NCI-H226 (cell line): ENCODE measurements at regions not wholly inside any gene's neighbourhood (a gene's known extent, or its start where the extent isn't known, plus 50 kb on each side); places are given as distances from the start of the nearest gene placed in this dataset.
A peak's percentile ranks its signal among the peaks of the same experiment; 100 is the strongest.

Experiments used
- DNase-seq: peaks from one replicate; pipeline ENCODE4 v3.0.0-alpha.2; 2015

DNA sequence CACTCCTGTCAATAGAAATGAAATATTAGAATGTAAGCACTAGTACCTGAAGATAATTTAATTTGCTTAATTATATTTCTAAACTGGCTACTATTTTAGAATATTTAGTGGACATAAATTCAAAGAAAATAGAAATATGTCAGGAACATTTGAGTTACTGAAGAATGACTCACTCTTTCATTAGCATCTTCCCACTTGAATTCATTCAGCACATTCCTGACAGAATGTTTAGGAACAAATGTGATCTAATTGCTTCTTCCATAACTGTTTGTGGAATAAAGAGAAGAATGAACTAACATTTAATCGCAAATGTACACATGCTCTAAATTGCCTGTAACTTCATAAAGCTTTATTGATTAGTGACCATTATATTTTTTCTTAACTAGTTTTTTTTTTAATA lies 306.2 kb upstream of the ADAMTSL1 start:
- no peak for DNase-seq

DNA sequence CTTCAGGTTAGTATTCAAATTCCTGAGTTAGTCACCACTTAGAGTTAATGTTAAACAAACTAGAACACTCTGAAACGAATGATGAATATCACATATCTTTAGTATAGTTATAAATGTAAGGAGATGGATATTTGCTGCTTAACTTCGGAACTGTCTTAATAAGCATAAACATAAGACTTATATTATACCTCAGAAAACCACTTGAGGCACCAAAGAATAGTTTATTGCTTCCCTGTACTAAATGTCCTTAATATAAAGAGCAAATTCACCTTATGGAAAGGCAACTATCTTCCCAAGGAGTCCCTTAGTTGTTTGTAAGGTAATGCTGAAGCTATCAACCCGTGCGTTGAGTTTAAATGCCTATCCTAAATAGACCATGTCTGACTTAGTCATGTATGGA lies 300.0 kb upstream of the ADAMTSL1 start:
- no peak for DNase-seq

DNA sequence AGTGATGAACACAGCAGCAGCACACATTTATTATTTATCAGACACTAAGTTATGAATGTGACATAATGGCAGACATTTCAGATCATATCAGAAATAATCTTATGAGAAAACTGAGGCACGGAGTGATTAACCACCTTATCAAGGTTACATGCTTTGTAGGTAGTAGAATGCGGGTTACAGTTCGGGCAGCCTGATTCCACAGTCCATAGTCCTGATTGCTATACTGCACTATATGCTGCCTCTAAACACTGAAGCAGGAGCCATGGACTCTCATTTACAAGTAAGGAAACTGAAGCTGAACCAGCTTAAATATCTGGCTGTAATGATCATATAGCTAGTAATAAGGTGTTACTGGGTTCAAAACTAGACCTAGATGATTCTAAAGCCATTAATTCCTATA lies 291.3 kb upstream of the ADAMTSL1 start:
- DNase-seq = no peak

DNA sequence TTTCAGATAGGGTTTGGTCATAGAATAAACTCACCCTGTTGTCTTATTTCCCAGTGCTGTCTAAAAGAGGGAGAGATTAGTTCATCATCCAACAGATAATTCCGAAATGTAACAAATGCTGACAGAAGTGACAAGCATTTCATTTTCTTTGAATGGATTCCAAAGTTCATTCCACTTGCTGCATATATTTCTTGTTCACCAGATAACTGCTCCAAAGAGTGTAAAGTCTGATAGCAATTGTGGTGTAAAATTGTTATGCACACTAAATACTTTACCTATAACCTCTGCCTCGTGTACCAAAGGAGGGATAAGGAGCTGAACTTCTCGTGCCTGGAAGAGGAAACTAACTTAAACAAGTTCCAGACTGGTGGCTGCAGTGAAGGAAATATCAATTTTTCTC lies 290.0 kb upstream of the ADAMTSL1 start:
- DNase-seq = no peak

DNA sequence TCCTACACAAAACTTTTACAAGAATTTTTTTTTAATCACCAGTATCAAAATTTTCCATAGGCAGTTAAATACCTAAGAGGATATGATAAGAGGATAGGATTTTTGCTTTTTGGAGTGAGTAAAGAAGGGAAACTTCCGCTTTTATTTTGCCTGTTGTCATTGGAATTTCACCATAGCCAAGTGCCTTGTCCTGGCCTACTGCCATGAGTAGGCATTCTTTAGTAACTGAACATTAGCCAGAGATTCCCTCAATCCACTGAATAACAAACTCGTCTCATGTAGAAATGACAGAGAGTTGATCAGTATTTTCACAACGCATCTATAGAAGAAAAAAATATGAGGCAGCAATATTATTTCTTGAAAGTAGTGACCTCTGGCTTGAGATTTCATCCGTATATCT lies 289.6 kb upstream of the ADAMTSL1 start:
- no peak for DNase-seq

DNA sequence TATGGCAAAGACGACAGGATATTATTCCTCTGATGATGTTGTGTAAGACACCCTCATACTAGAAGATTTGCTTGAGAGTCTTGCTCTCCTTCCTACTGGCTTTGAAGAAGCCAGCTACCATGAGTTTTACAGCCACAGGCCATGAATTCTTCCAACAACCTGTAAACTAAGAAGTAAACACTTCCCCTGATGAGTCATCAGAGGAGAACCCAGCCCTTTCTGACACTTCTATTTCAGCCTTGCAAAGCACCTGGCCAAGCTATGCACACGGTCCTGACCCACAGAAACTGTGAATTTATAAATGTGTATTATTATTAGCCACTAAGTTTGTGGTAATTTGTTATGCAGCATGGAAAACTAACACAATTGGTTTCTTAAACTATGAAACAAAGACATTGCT lies 288.8 kb upstream of the ADAMTSL1 start:
- DNase-seq = peak; percentile 58

DNA sequence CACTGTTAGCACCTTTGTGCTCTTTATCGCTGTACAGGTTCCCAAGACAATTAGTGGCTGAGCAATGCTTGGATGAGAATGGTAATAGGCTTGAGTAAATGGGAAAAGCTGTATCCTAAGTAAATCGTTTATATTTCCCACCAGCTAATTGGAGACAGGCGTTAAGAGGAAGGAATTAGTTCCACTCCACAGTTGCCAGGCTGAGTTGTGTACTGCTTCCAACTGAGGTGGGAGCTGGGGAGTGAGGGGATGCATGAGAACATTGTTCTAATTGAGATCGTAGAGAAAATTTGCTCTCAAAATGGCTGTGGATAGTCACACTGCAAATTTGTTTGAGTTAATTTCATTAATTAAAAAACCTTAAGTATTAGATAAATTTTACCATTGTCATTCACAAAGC lies 285.0 kb upstream of the ADAMTSL1 start:
- DNase-seq = no peak

DNA sequence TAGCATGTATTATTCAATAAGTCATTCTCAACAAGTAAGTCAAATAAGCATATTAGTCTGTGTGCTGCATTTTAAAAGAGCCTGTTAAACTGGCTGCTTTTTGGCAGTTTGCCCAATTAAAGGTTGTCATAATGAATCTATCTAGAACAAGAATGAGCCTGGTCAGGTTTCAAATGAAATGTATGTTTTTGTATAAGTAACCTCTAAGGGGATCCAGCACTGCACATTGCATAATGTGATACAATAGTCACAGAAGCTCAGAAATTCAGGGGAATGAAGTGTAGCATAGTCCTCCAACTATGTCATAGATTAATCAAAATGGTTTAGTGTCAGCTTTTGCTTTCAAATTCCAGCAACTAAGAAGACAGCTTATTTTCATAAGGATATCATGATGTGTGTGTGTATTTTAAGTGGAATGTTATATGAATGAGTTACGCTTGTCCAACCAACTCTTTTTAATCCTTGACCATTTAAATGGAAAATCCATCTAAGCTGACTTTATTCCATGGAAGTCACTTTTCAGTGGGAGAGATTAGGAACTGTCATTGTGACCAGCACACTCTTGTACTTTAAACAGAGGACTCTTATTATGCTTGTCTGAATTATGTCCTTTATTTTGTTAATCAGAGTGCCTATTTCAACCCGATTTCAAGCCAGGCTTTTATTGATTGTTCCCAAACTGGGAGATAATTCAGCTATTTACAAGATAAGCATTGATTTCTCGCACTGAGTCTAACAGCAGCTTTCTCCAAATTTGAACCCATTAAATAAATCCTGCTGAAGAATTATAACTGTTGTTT lies 283.9 kb upstream of the ADAMTSL1 start:
- peak; percentile 11 for DNase-seq

DNA sequence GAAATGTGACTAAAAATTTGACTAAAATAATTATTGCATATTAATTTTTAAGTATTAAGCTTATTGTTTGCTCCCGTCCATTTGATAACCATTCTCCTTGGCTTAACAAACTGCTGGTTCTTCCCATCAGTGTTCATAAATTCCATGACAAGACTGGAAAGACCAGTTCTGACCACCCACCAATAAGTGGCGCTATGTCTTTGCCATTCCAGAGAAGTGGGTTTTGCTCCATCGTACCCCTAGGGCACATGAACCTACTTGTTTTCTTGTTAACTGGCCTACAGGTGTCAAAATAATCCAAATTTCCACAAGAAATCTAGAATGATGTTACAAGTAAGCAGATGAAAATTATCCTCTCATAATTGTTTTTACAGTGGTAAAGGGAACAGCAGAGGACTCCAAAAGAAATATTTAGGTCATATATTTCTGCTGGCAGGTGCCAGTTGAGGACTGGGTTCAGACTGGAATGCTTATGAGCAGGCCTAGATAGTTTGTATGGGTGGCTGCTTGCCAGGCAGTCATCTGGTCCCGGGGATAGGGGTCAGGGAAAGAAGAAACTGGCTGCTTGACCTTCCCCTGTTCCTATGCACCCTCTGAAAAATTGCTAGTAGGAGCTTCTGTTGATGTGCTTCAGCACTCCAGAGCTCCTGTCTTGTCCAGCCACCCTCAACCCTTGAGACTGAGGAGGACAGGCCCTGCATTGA lies 283.1 kb upstream of the ADAMTSL1 start:
- no peak for DNase-seq

DNA sequence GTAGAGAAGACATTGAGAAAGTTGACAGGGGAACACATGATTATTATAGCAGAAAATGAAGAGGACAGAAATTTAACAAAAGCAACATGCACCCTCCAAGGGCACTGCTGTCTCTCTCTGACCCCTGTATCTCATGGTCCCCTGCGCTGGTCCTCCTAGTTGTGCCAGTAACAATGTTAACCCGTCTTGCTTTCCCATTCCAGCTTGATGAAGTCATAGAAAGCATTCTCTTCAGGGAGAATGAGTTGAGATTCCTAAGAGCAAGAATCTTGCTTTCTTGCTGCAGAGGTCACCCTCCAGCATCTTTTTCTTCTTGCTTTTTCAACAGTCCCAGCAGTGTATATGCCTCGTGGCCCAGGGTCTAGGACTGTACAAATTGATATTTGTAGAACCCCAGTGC lies 279.6 kb upstream of the ADAMTSL1 start:
- DNase-seq = no peak

DNA sequence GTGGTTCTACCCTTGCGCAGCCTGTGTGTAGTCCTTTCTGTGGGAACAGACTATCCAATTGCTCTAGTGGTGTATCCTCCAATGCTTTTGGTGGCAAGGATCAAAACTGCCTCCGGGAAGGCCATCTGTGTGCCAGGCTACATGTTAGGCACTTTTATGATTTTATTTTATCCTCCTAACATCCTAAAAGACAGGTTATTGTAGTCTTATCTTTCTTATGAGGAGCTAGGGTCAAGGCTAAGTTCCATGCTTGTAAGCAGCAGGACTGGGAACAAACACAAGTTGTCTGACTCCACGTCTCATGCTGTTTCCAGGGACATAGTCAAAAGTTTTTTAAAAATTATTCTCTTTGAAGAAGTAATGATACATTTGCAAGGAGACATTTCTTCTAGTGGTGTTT lies 278.7 kb upstream of the ADAMTSL1 start:
- DNase-seq = no peak

DNA sequence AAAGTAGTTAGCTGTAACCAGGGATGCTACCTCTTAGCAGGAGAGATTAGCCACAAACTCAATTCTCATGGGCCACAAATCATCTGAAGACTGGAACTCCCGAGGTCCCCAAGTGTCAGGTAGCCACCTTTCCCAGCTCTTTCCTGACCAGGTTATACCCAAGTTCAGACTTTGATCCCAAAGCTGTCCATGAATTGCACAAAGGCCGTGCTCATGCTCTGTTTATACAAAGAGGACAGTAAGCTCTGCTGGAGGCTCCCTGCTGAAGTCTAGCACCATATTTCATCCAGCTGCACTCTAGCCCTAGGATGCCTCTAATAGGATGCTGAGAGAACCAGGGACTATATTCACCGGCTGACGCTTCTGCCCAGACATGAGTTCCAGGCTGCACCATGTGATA lies 271.0 kb upstream of the ADAMTSL1 start:
- DNase-seq = no peak

DNA sequence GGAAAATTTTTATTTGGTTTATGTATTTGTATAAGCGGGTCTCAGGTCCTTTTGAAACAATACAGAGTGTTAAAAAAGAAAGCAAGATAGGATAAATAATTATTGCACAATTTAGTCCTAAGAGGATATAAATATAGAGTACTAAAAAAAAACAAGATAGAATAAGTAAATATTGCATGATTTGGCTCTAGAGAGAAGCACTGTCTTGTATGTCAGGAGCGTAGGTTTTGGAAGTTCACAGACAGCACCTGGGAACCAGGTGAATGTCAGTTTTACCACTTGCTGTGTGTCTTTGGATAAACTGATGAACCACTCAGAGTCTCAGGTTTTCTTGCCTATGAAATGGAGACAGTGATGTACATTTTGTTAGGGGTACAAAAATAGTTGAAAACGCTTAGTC lies 266.2 kb upstream of the ADAMTSL1 start:
- no peak for DNase-seq

DNA sequence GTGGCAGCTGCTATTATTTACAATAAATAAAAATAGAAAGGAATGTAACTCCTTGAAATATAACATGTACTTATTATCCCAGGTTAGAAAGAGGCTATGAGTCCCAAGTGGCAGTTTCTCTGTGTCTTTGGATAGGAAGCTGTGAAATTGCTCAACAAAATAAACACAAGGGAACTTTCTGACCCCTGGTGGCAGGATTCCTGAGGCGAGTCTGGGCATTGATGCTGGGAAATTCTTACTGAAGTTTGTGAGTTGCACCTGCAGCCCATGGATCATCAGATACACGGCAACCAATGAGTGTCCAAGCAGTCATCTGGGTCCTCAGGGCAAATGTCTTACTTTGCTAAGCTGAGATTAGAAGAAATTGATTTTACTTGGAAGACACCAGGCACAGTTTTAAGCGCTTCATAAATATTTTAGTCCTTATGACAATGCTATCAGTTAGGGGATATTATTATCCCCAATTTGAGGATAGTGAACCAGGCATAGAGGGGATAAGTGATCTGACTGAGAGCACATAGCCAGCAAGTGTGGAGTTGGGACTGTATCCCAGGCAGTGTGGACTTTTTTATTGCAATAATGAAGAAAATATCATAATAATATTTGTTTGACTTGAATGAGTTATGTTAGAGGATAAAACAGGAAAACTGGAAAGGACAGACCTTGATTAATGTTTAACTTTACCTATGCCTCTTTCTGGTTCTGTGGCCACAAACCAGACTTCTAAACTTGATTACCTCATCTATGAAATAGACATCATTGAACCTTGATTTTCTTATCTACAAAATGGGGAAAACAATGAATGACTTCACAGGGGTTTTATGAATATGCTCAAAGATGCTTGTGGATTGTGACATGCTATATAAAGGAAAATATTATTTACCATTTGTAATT lies 265.5 kb upstream of the ADAMTSL1 start:
- peak; percentile 30 for DNase-seq

DNA sequence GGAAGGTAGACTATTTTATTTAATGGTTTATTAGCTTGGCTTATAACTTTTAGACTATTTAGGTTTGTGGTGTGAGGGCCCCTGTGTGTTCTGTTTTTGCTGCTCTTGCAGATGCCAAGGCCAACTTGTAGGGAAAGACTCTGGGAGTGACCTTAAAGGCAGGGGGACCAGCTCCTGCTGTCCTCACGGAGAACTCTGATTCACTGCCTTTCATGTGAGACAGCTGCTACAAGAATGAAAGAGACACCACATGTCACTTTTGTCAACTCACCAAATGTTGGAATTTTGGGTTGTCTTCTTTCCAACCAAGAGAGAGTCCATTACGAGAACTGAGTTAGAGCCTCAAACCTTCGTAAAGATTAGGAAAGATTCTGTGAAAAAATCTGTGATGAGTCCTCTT lies 258.3 kb upstream of the ADAMTSL1 start:
- no peak for DNase-seq

DNA sequence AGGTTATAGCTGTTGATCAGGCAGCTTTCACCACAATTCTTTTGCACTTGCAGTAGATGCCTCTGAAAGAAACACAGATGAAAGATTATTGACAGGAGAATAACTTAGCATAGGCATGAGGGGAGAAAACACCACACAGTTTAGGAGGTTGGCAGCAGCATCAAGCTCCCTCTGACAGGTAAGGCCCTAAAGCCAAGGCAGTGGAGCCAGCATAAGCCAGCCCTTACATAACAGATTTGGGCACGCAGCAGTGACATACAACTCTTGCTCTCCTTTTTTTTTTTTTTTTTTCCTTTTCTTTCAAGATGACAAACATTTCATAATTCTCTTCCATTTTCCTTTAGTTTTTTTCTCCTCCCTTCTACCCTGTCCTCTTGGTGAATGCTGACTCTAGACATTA lies 257.6 kb upstream of the ADAMTSL1 start:
- no peak for DNase-seq

DNA sequence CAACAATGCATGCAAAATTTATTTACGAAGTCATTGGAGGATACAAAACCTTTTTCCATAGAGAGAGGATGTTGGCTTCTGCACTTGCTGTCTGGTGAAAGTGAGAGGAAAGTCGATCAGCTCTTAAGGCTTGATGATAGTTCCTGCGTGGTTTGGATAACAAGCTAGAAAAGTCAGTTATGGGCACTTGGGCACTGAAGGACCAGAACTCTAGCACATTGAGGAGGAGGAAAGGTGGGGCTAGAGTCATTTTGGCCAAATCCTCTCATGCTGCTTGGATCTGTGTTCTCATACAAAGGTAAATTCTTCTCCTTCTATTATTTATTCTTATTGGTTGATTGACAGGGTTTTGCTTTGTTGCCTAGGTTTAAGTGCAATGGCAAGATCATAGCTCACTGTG lies 245.9 kb upstream of the ADAMTSL1 start:
- DNase-seq = no peak

DNA sequence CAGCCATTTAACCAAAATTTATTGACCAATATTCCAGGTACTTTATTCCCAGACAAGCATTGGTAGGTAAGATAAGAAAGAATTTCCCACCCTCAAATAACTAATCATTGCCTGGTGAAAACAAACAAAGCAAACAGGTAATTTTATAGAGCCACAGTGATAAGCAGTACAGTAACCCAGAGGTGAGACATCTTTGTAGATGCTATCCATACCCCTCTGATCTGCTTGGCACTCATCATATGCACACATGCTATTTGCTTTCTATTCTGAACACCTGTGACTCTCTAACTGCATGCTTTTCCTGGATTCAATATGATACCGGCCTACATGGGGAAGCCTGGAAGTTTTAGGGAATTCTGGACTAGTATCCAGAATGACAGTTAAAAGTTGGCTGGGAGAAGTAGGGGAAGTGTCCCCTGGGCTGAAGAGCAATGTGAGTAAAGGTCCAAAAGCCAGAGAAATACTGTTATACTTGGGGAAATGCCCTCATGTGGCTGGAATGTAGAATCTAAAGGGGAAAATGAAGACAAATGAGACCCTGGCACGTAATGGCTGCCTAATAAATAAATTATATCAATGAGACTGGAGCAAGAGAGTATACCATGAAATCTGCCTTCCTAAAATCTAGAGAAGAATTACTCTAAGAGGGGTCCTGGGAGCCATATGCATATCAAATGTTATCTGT lies 243.8 kb upstream of the ADAMTSL1 start:
- no peak for DNase-seq

DNA sequence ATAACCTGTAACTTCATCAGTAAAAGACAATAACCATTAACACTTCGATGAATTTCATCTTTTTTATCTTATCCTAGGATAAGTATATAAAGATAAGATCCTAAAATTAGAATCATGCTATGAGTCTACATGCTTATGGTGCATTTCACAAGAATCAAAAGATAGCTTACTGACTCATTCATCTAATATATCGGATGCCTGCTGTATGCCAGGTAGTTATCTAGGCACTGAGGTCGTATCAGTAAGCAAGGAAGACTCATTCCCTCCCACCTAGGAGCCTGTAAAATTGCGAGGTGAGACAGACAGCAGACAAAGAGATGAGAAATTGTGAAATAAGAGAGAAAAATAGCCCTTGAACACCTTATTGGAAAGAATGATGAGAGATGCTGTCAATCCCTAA lies 240.6 kb upstream of the ADAMTSL1 start:
- peak; percentile 72 for DNase-seq

DNA sequence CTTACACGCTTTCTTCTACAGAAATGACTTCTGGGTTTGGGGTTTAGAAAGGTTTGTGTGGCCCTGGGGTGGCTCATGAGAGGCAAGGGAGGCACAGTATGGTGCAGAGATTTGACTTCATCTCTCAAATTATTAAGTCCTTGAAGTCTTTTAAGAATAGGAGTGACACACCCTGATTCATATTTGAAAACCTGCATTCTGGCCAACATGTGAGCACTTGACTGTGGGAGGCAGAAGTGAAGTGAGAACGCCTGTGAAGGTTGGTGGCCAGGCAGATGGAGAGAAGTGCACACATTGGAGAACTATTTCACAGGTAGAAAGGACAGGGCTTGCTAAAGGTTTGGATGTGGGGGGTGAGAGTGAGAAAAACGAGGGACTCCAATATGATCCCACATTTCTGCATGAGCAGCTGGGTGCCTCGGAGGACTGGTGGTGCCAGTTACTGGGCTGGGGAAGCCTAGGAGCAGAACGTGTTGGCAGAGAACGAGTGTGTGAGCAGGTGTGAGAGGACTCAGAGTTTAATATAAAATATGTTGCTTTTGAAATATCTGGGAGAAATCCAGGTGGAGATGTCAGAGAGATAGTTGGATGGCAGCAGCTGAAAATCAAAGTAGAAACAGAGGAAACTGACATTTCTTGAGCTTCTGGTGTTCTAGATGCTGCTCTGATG lies 240.0 kb upstream of the ADAMTSL1 start:
- peak; percentile 16 for DNase-seq

DNA sequence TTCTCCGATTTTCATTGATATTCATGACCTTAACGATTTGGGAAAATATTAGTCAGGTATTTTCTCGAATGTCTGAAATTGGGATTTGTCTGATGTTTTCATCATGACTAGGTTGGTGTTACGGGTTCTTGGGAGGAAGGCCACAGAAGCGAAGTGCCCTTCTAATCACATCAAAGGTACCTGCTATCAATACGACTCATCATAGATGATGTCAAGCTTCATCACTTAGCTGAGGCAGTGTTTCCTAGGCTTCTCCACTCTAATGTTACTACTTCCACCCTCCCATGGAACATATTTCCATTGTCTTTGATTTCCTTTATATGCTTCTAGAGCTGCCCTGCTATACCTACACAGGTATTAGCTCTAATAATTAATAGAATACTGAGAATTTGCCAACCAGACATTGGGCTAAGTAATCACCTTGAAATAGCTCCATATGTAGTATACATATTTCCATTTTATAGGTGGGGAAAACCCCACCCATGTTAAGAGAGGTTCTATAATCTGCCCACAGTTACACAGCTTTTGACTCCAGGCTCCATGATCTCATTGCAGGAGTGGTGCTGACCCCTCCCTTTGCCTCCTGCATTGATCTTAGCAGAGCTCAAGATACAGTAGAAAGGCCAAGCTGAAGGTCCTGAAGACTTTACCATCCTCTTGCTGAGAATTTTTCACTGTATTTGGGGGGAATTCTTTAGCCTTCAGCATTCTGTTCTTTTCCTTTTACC lies 238.6 kb upstream of the ADAMTSL1 start:
- peak; percentile 9 for DNase-seq

DNA sequence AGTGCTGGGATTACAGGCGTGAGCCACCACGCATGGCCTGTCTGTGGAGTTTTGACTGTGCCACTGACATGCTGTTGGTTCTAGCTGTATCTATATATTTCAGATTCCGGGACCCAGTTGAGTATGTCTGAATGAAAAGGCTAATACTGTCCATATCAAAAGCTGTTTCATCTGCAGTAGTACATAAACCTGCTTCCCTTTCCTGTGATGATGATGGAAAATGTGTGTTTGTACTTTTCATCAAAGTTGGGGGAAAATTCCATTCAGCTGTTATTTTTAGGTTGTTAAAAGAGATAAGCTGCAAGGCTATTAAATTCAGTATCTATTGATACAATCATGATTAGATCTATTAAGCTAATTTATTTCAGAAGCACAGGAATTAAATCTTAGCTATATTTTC lies 237.6 kb upstream of the ADAMTSL1 start:
- no peak for DNase-seq
